ENCODE measurements at regions not wholly inside any gene's neighbourhood (a gene's known extent, or its start where the extent isn't known, plus 50 kb on each side); places are given as distances from the start of the nearest gene placed in this dataset.

GRCh38 chr1:199955235-199955634, 72.3 kb upstream of the NR5A2 start:
- TF ChIP-seq, protein P1, sequence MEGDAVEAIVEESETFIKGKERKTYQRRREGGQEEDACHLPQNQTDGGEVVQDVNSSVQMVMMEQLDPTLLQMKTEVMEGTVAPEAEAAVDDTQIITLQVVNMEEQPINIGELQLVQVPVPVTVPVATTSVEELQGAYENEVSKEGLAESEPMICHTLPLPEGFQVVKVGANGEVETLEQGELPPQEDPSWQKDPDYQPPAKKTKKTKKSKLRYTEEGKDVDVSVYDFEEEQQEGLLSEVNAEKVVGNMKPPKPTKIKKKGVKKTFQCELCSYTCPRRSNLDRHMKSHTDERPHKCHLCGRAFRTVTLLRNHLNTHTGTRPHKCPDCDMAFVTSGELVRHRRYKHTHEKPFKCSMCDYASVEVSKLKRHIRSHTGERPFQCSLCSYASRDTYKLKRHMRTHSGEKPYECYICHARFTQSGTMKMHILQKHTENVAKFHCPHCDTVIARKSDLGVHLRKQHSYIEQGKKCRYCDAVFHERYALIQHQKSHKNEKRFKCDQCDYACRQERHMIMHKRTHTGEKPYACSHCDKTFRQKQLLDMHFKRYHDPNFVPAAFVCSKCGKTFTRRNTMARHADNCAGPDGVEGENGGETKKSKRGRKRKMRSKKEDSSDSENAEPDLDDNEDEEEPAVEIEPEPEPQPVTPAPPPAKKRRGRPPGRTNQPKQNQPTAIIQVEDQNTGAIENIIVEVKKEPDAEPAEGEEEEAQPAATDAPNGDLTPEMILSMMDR (IDR thresholded peaks at IDR 0.05) = no peak
- no peak for TF ChIP-seq EZH2 (IDR thresholded peaks at IDR 0.05)

Measured in neural progenitor cell (in vitro differentiated cells).